ENCODE measurements at regions not wholly inside any gene's neighbourhood (a gene's known extent, or its start where the extent isn't known, plus 50 kb on each side); places are given as distances from the start of the nearest gene placed in this dataset.
"Not testable (repeated sequence)": the region's sequence is repeated elsewhere in the genome, so short reads cannot be mapped to it uniquely, and the experiment has no call there.

DNA sequence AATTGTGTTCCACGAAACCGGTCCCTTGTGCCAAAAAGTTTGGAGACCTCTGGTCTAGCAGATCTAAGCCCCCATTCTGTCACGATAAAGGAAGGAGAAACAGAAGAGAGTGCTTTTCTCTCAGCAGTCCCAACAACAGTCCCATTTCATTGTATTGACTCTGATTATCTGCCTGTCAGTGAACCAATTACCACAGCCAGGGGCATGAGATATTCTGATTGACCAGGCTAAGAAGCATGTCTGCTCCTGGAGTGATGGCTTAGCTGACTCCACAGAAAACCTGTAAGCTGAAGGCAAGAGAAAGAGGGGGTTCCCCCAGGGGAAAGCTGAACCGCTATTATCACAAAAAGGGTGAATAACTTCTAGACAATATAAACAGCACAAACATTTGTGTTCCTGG, 765.4 kb downstream of the SORCS1 start:
- Mint-ChIP-seq H3K4me1 (ENCODE audit: low read depth) (no peaks in the 10 kb centered on the region), H3K36me3 (ENCODE audit: low read depth) (no peaks in the 10 kb centered on the region), H3K9me3 (peaks cover 8% of the 10 kb centered on the region), H3K27me3 (ENCODE audit: low read depth) (no peaks in the 10 kb centered on the region), H3K27ac (no peak overlapping the region), H3K4me3 (ENCODE audit: low read depth) (no peak overlapping the region)
- intact Hi-C loops (cut with micrococcal nuclease): no loop called here
- no peak for DNase-seq (ENCODE audit: low spot score)

DNA sequence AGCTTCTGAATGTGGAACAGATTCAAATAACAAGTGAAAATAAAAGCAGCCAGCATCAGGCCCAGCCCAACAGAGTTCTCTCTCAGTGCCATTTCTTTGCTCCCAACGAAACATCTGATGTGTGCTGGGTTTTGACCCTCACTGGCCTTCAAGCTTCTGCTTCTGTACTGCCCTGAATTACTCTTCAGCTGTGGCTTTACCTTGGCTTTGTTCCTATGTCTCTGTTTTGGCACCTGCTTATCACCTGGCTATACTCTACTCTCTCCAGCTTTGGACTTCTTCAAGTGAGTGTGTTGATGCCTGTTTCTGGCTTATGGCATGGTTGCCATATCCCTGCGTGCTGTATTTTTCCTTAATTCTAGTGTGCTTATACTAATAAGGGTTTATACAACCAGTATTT, 768.3 kb downstream of the SORCS1 start:
- no peak for DNase-seq (ENCODE audit: low spot score)
- Mint-ChIP-seq H3K4me1 (ENCODE audit: low read depth) (no peaks in the 10 kb centered on the region), H3K27ac (no peak overlapping the region), H3K36me3 (ENCODE audit: low read depth) (no peaks in the 10 kb centered on the region), H3K4me3 (ENCODE audit: low read depth) (no peak overlapping the region), H3K27me3 (ENCODE audit: low read depth) (no peaks in the 10 kb centered on the region), H3K9me3 (peaks cover 8% of the 10 kb centered on the region)
- intact Hi-C loops (cut with micrococcal nuclease): no loop called here

DNA sequence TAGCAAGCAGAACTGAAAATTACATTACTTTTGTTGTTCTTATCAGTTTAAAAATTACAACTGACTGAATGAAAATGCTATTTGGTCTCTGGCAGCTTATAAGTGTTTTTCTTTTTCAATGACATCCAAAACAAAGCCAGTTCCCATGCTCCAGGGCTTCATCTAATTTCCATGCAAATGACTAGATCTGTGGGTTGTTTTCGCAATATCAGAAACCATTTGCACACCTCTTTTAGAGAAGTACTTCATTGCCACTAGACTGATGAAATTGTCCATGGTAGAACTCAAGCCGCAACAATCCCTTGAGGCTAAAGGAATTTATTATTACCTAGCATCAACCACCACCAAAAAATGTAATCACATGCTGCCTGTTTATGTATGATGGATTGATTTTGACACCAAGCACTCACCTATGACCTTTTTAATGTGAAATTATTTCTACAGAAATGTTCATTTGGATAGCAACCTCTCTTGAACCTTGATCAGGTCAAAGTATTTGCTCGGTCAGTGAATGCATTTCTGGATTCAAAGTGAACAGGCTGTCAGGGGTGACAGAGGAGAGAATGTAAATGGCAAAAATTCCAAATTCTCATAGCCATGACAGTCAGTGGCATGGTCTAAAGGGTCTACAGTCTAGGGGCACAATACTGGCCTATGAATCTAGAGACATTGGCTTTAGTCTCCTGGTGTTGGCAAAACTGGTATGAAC, 769.3 kb downstream of the SORCS1 start:
- Mint-ChIP-seq H3K27ac (no peak overlapping the region), H3K27me3 (ENCODE audit: low read depth) (no peaks in the 10 kb centered on the region), H3K4me3 (ENCODE audit: low read depth) (no peak overlapping the region), H3K9me3 (peaks cover 8% of the 10 kb centered on the region), H3K36me3 (ENCODE audit: low read depth) (no peaks in the 10 kb centered on the region), H3K4me1 (ENCODE audit: low read depth) (no peaks in the 10 kb centered on the region)
- DNase-seq (ENCODE audit: low spot score): no peak
- intact Hi-C loops (cut with micrococcal nuclease): no loop called here

DNA sequence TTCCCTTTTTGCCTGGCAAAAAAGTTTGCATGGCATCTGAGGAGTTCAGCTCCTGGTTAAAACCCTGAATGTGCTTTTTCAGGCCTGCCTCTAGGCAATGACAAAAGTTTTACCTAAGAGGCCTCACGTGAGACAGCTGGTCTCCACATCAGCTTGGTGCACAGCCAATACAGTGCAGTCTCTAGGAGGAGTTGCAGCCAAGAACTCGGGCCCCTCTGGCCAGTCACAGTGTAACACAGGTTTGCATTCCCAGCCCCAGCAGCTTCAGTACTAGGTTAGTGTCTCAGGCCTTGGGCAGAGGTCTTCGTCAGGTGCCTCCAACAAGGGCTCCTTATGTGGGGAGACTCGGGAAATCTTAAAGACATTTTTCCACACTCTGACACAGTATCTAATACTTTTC, 771.7 kb downstream of the SORCS1 start:
- H3K27ac Mint-ChIP-seq: no peak overlapping the region
- H3K4me1 Mint-ChIP-seq (ENCODE audit: low read depth): no peaks in the 10 kb centered on the region
- intact Hi-C loops (cut with micrococcal nuclease): no loop called here
- no peaks in the 10 kb centered on the region for H3K27me3 Mint-ChIP-seq (ENCODE audit: low read depth)
- DNase-seq (ENCODE audit: low spot score): no peak
- H3K36me3 Mint-ChIP-seq (ENCODE audit: low read depth): no peaks in the 10 kb centered on the region
- no peak overlapping the region for H3K4me3 Mint-ChIP-seq (ENCODE audit: low read depth)
- peaks cover 1% of the 10 kb centered on the region for H3K9me3 Mint-ChIP-seq

DNA sequence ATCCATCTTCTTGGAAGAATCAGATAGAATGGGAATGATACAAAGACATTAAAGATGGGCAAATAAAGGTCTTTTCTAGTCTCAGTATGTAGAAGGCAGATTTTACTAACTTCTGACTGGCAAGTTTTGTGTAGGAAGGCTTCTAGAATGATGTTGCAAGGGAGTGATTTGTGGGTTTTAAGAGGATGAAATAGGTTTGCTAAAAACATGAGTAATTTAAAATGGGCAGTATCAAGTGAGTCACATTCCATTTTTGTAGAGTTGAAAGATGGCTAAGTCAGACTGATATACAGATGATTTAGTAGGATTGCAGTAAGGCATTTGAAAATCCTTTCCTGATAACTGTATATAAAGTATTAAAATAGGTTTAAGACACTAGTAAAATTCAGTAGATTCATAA, 777.4 kb downstream of the SORCS1 start:
- Mint-ChIP-seq H3K36me3 (ENCODE audit: low read depth) (no peaks in the 10 kb centered on the region), H3K27me3 (ENCODE audit: low read depth) (no peaks in the 10 kb centered on the region), H3K4me3 (ENCODE audit: low read depth) (no peak overlapping the region), H3K27ac (no peak overlapping the region), H3K4me1 (ENCODE audit: low read depth) (no peaks in the 10 kb centered on the region), H3K9me3 (no peaks in the 10 kb centered on the region)
- intact Hi-C loops (cut with micrococcal nuclease): no loop called here
- DNase-seq (ENCODE audit: low spot score): no peak

DNA sequence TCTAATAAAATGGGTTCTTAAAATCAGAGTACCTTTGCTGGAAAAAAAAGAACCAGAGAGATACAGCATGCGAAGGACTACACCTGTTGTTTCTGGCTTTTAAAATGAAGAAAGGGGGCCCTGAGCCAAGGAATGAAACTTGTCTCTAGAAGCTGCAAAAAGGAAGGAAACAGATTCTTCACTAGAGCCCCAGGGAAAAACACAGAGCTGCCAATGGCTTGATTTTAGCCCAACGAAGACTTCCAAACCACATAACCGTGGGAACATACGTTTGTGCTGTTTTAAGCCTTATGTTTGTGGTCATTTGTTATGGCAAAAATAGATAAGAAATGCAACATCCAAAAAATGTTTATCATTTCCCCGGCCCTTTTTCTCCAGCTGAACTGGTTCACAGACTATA, 780.0 kb downstream of the SORCS1 start:
- intact Hi-C loops (cut with micrococcal nuclease): no loop called here
- Mint-ChIP-seq H3K27me3 (ENCODE audit: low read depth) (no peaks in the 10 kb centered on the region), H3K4me1 (ENCODE audit: low read depth) (no peaks in the 10 kb centered on the region), H3K9me3 (peaks cover 16% of the 10 kb centered on the region), H3K27ac (no peak overlapping the region), H3K36me3 (ENCODE audit: low read depth) (no peaks in the 10 kb centered on the region), H3K4me3 (ENCODE audit: low read depth) (no peak overlapping the region)
- DNase-seq (ENCODE audit: low spot score): no peak

DNA sequence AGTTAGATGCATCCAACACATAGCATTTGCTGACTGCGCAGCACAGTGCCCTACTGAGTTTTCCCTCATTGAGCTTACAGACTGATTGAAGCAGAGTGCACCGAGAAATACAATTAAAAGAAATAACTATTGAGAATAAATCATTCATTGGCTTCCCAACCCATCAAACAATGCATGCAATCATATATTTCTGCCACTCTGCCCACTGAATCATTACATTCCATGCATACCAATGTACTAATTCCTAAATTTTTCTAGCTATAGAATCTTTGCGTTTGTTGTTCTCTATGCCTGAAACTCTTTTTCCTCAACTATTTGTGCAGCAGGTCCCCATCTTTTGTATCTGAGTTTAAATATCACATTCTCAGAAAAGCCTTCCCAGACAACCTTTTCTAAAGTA, 783.8 kb downstream of the SORCS1 start:
- Mint-ChIP-seq H3K9me3 (peaks cover 18% of the 10 kb centered on the region), H3K4me3 (ENCODE audit: low read depth) (no peak overlapping the region), H3K36me3 (ENCODE audit: low read depth) (no peaks in the 10 kb centered on the region), H3K27me3 (ENCODE audit: low read depth) (no peaks in the 10 kb centered on the region), H3K4me1 (ENCODE audit: low read depth) (no peaks in the 10 kb centered on the region), H3K27ac (no peak overlapping the region)
- intact Hi-C loops (cut with micrococcal nuclease): no loop called here
- no peak for DNase-seq (ENCODE audit: low spot score)

DNA sequence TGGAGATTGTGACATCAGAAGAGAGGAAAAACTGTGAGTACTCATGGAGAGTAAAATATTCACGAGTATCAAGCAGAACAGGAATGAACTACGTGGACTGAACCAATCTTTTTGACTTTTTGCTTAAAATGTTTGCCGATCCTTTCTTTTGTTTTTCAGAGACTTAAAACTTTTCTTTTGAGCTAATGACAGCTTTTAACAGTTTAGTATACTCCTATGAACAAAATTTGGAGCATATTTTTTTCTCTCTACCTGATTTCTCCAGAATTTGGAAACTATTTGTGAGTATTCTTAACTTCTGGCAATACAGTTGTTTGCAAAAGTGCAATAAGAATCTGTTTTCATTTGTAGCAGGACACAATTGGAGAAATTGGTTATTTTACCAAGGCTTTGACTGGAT, 786.3 kb downstream of the SORCS1 start:
- no peaks in the 10 kb centered on the region for H3K4me1 Mint-ChIP-seq (ENCODE audit: low read depth)
- H3K9me3 Mint-ChIP-seq: peaks cover 23% of the 10 kb centered on the region
- intact Hi-C loops (cut with micrococcal nuclease): no loop called here
- H3K4me3 Mint-ChIP-seq (ENCODE audit: low read depth): no peak overlapping the region
- no peak overlapping the region for H3K27ac Mint-ChIP-seq
- no peaks in the 10 kb centered on the region for H3K27me3 Mint-ChIP-seq (ENCODE audit: low read depth)
- DNase-seq (ENCODE audit: low spot score): no peak
- H3K36me3 Mint-ChIP-seq (ENCODE audit: low read depth): no peaks in the 10 kb centered on the region

DNA sequence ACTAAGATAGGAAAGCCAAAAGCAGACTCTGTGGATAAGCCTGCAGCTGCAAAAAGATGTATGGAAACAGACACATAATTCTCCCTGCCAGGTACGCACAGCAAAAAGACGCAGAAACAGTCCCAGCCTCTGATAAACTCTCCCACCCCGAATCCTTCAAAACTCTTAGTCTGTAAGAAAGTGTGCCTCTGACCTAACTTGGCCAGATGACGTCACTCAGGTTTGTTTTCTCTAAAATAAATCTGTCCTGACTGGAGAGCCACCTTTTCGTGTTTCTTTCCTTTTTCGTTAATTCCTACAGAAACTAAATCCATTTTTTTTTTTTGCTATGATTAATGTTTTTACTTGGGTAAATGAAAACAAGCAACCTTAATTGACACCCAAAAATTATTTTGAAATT, 793.8 kb downstream of the SORCS1 start:
- no peaks in the 10 kb centered on the region for H3K4me1 Mint-ChIP-seq (ENCODE audit: low read depth)
- no peak for DNase-seq (ENCODE audit: low spot score)
- no peaks in the 10 kb centered on the region for H3K36me3 Mint-ChIP-seq (ENCODE audit: low read depth)
- no peak overlapping the region for H3K4me3 Mint-ChIP-seq (ENCODE audit: low read depth)
- H3K27me3 Mint-ChIP-seq (ENCODE audit: low read depth): no peaks in the 10 kb centered on the region
- intact Hi-C loops (cut with micrococcal nuclease): no loop called here
- H3K9me3 Mint-ChIP-seq: peaks cover 4% of the 10 kb centered on the region
- no peak overlapping the region for H3K27ac Mint-ChIP-seq

DNA sequence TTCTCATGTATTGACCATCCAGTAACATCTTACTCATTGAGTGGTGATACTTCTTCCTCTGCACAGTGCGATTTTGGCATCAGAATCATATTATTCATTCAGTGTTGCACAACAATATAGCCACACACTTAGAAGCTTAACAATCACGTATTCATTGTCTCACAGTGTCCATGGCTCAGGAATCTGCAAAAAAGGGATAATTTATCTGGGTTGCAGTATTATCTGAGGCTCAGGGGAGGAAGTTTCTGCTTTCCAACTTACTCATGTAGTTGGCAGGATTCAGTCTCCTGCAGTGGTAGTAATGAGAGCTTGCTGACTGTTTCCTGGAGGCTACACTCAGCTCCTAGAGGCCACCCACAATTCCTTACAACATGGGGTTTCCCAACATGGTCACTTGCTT, 803.6 kb downstream of the SORCS1 start:
- intact Hi-C loops (cut with micrococcal nuclease): no loop called here
- H3K27me3 Mint-ChIP-seq (ENCODE audit: low read depth): no peaks in the 10 kb centered on the region

DNA sequence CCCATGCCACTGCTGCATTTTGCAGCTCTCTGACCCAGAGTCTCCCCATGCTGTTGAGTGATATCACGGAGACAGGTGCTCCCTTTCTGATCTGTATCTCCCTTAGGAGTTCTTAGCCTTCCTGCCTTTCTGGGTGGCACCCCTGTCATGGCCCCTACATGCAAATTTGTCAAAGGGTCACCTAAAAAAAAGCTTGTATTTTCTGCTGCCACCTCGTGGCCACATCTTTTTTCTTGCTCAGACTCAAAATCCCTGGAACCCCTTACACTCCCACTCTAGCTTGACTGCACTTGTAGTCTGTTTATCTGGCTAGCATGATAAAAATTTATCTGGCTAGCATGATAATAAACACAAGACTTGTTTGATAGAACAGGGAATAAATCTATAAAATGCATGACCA, 809.1 kb downstream of the SORCS1 start:
- intact Hi-C loops (cut with micrococcal nuclease): no loop called here
- Mint-ChIP-seq H3K27me3 (ENCODE audit: low read depth) (no peaks in the 10 kb centered on the region), H3K27ac (no peak overlapping the region), H3K9me3 (peaks cover 4% of the 10 kb centered on the region), H3K4me1 (ENCODE audit: low read depth) (no peaks in the 10 kb centered on the region), H3K4me3 (ENCODE audit: low read depth) (no peak overlapping the region), H3K36me3 (ENCODE audit: low read depth) (no peaks in the 10 kb centered on the region)
- DNase-seq (ENCODE audit: low spot score): no peak

More for the DNA sequence above, 803.6 kb downstream of the SORCS1 start:
- DNase-seq (ENCODE audit: low spot score): no peak
- no peak overlapping the region for H3K4me3 Mint-ChIP-seq (ENCODE audit: low read depth)
- H3K36me3 Mint-ChIP-seq (ENCODE audit: low read depth): no peaks in the 10 kb centered on the region
- H3K9me3 Mint-ChIP-seq: peaks cover 4% of the 10 kb centered on the region
- H3K27ac Mint-ChIP-seq: no peak overlapping the region
- no peaks in the 10 kb centered on the region for H3K4me1 Mint-ChIP-seq (ENCODE audit: low read depth)

DNA sequence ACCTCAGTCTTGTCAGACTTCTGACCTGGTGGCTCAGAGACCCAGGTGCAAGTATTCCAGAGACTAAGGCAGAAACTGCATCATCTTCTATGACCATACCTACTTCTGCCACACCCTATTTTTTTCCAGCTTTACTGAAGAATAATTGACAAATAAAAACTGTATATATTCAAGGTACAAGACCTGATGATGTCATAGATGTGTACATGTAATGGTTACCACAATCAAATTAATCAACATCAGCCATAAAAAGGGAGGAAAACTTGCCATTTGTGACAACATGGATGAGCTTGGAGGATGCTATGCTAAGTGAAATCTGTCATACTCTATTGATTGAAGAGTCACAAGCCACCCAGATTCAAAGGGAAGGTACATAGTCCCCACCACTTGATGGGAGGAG, 815.6 kb downstream of the SORCS1 start:
- H3K36me3 Mint-ChIP-seq (ENCODE audit: low read depth): no peaks in the 10 kb centered on the region
- H3K4me1 Mint-ChIP-seq (ENCODE audit: low read depth): no peaks in the 10 kb centered on the region
- DNase-seq (ENCODE audit: low spot score): no peak
- peaks cover 13% of the 10 kb centered on the region for H3K9me3 Mint-ChIP-seq
- H3K27ac Mint-ChIP-seq: no peak overlapping the region
- no peak overlapping the region for H3K4me3 Mint-ChIP-seq (ENCODE audit: low read depth)
- H3K27me3 Mint-ChIP-seq (ENCODE audit: low read depth): no peaks in the 10 kb centered on the region
- intact Hi-C loops (cut with micrococcal nuclease): no loop called here

DNA sequence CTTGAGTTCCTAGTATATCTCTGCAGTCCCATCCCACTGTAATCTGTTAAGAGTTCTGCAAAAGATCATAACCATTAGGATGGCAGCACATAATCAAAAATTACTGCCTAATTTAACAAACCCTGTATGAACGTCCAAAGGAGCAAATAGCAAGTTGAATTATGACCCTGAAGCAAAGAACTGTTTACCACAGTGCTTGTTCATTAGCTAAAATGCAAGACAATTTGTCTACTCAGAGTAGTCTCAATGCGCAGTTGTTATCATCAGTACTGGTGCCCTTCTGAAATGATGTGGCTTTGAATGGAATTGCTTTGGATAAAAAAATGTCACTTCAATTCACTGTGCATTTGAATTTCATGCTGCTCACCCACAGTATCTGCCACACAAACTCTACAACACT, 817.0 kb downstream of the SORCS1 start:
- H3K36me3 Mint-ChIP-seq (ENCODE audit: low read depth): no peaks in the 10 kb centered on the region
- no peaks in the 10 kb centered on the region for H3K4me1 Mint-ChIP-seq (ENCODE audit: low read depth)
- no peak overlapping the region for H3K27ac Mint-ChIP-seq
- intact Hi-C loops (cut with micrococcal nuclease): no loop called here
- H3K27me3 Mint-ChIP-seq (ENCODE audit: low read depth): no peaks in the 10 kb centered on the region
- DNase-seq (ENCODE audit: low spot score): no peak
- no peak overlapping the region for H3K4me3 Mint-ChIP-seq (ENCODE audit: low read depth)
- H3K9me3 Mint-ChIP-seq: peaks cover 14% of the 10 kb centered on the region

DNA sequence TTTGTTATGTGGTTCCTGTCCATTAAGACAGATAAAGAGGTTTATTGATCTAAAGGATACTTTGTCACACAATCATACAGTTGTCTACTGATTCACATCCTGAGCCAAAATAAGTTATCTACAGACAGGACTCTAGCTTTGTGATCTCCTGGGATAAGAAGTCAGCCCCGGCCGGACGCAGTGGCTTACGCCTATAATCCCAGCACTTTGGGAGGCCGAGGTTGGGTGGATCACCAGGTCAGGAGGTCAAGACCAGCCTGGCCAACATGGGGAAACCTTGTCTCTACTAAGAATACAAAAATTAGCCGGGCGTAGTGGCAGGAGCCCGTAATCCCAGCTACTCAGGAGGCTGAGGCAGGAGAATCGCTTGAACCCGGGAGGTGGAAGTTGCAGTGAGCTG, 821.0 kb downstream of the SORCS1 start:
- H3K9me3 Mint-ChIP-seq: peaks cover 10% of the 10 kb centered on the region
- H3K36me3 Mint-ChIP-seq (ENCODE audit: low read depth); H3K4me3 Mint-ChIP-seq (ENCODE audit: low read depth); H3K27ac Mint-ChIP-seq; H3K4me1 Mint-ChIP-seq (ENCODE audit: low read depth); H3K27me3 Mint-ChIP-seq (ENCODE audit: low read depth); intact Hi-C loops (cut with micrococcal nuclease); DNase-seq (ENCODE audit: low spot score): not testable (repeated sequence)
